Skeletal muscle tissue (tissue), 3 donors: ENCODE measurements at regions not wholly inside any gene's neighbourhood (a gene's known extent, or its start where the extent isn't known, plus 50 kb on each side); places are given as distances from the start of the nearest gene placed in this dataset.

Experiments
- H3K27ac ChIP-seq: one replicate; pipeline ENCODE4 v1.7.0; 2013; ENCODE audit warnings: mild to moderate bottlenecking, low read depth, low read length, inconsistent platforms
- H3K27me3 ChIP-seq, 3 donors: one replicate each; pipeline ENCODE4 v1.7.0; 2013; ENCODE audit warnings: low read length in 3 of 3; ENCODE audit not compliant: control insufficient read depth in 3 of 3, insufficient read depth in 3 of 3
- H3K36me3 ChIP-seq, 3 donors: one replicate each; pipeline ENCODE4 v1.7.0; 2013; ENCODE audit warnings: low read length in 3 of 3; ENCODE audit not compliant: control insufficient read depth in 3 of 3, insufficient read depth in 3 of 3
- H3K4me1 ChIP-seq, 3 donors: one replicate each; pipeline ENCODE4 v1.7.0; 2013; ENCODE audit warnings: low read length in 3 of 3, mild to moderate bottlenecking in 3 of 3; ENCODE audit not compliant: control insufficient read depth in 3 of 3, insufficient read depth in 3 of 3
- H3K4me3 ChIP-seq, 3 donors: one replicate each; pipeline ENCODE4 v1.7.0; 2013; ENCODE audit warnings: low read length in 3 of 3
- H3K9ac ChIP-seq, 3 donors: one replicate each; pipeline ENCODE4 v1.7.0; 2013; ENCODE audit warnings: low read length in 3 of 3, mild to moderate bottlenecking in 3 of 3, moderate library complexity in 2 of 3, low read depth in 1 of 3
- H3K9me3 ChIP-seq, 3 donors: one replicate each; pipeline ENCODE4 v1.7.0; 2013; ENCODE audit warnings: low read length in 3 of 3; ENCODE audit not compliant: control insufficient read depth in 3 of 3
- donor health status: Osteomylitis.

DNA sequence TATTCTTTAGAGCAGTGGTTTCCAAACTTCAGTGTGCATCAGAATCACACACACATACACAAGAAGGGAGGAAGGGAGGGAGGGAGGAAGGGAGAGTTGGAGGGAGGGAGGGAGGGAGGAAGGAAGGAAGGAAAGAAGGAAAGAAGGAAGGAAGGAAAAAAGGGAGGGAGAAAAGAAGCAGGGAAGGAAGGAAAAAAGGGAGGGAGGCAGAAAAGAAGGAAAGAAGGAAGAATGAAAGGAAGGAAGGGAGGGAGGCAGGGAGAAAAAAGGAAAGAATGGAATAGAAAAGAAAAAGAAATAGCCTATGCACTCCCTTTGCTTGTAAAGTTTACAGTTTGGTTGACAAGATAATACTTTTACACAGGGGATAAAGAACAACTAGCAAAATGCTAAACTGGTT lies 96.3 kb upstream of the BCL11A start:
- peaks cover 0 to 7% (median 6%) of the 10 kb centered on the region in 3 donors for H3K27me3 ChIP-seq
- no peak overlapping the region for H3K9ac ChIP-seq
- peaks cover 0 to 2% (median 0%) of the 10 kb centered on the region in 3 donors for H3K9me3 ChIP-seq
- peaks cover 4 to 6% (median 5%) of the 10 kb centered on the region in 3 donors for H3K4me1 ChIP-seq
- no peak overlapping the region for H3K4me3 ChIP-seq
- H3K27ac ChIP-seq, result no peak overlapping the region
- no peaks in the 10 kb centered on the region for H3K36me3 ChIP-seq

GRCh38 chr2:60652832-60653340 lies 99.4 kb upstream of the BCL11A start:
- H3K4me3 ChIP-seq, result peak overlapping the region; percentile 31 to 59 (median 39)
- H3K9ac ChIP-seq, result peak overlapping the region in 2 of 3 donors; percentile 26 to 38
- no peak overlapping the region for H3K27ac ChIP-seq
- peaks cover 0 to 2% (median 0%) of the 10 kb centered on the region in 3 donors for H3K4me1 ChIP-seq
- H3K9me3 ChIP-seq, result peaks cover 0 to 2% (median 0%) of the 10 kb centered on the region in 3 donors
- H3K27me3 ChIP-seq, result peaks cover 5 to 22% (median 6%) of the 10 kb centered on the region in 3 donors
- no peaks in the 10 kb centered on the region for H3K36me3 ChIP-seq

GRCh38 chr2:60657673-60658072 lies 98.4 kb upstream of the PAPOLG start:
- peaks cover 0 to 1% (median 0%) of the 10 kb centered on the region in 3 donors for H3K4me1 ChIP-seq
- no peak overlapping the region for H3K4me3 ChIP-seq
- no peaks in the 10 kb centered on the region for H3K36me3 ChIP-seq
- H3K27ac ChIP-seq, result no peak overlapping the region
- peaks cover 5 to 18% (median 6%) of the 10 kb centered on the region in 3 donors for H3K27me3 ChIP-seq
- no peak overlapping the region for H3K9ac ChIP-seq
- H3K9me3 ChIP-seq, result peaks cover 0 to 2% (median 0%) of the 10 kb centered on the region in 3 donors

- H3K9ac ChIP-seq, result no peak overlapping the region
- H3K4me1 ChIP-seq, result no peaks in the 10 kb centered on the region
- peaks cover 0 to 2% (median 0%) of the 10 kb centered on the region in 3 donors for H3K9me3 ChIP-seq
- H3K27ac ChIP-seq, result no peak overlapping the region
- no peak overlapping the region for H3K4me3 ChIP-seq
- no peaks in the 10 kb centered on the region for H3K36me3 ChIP-seq
- H3K27me3 ChIP-seq, result peaks cover 5 to 14% (median 5%) of the 10 kb centered on the region in 3 donors
Observed at GRCh38 chr2:60659026-60659425, 97.0 kb upstream of the PAPOLG start.

- Histone ChIP-seq H3K9me3 (peaks cover 0 to 2% (median 0%) of the 10 kb centered on the region in 3 donors), H3K36me3 (no peaks in the 10 kb centered on the region), H3K27ac (no peak overlapping the region), H3K4me3 (no peak overlapping the region), H3K4me1 (no peaks in the 10 kb centered on the region), H3K27me3 (peaks cover 0 to 4% (median 0%) of the 10 kb centered on the region in 3 donors), H3K9ac (no peak overlapping the region)
Observed at GRCh38 chr2:60661073-60661738, 94.9 kb upstream of the PAPOLG start.

DNA sequence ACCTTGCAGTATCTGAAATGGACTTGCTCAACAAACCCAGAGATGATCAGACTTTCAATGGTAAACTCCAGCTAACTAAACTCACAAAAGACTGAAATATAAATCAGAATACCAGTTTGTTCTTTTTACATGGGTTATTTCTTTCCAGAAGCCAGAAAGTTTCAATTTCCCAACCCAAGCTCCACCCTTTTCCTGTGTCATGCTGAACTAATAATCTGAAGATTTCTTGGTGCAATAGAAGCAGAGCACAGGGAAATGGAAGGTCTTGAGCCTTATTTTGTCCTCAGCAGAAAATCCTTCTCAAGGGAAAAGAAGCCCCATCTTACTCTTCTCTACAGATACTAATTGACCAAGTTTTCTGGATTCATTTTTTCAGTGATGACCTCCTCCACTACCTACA lies 93.3 kb upstream of the PAPOLG start:
- no peak overlapping the region for H3K27ac ChIP-seq
- no peaks in the 10 kb centered on the region for H3K27me3 ChIP-seq
- no peaks in the 10 kb centered on the region for H3K4me1 ChIP-seq
- no peaks in the 10 kb centered on the region for H3K36me3 ChIP-seq
- no peak overlapping the region for H3K4me3 ChIP-seq
- no peak overlapping the region for H3K9ac ChIP-seq
- peaks cover 0 to 2% (median 0%) of the 10 kb centered on the region in 3 donors for H3K9me3 ChIP-seq

GRCh38 chr2:60671966-60672365 lies 84.1 kb upstream of the PAPOLG start:
- Histone ChIP-seq H3K27ac (no peak overlapping the region), H3K9me3 (no peaks in the 10 kb centered on the region), H3K27me3 (peaks cover 0 to 6% (median 3%) of the 10 kb centered on the region in 3 donors), H3K36me3 (no peaks in the 10 kb centered on the region), H3K4me3 (no peak overlapping the region), H3K9ac (no peak overlapping the region), H3K4me1 (no peaks in the 10 kb centered on the region)

- peaks cover 0 to 4% (median 0%) of the 10 kb centered on the region in 3 donors for H3K4me1 ChIP-seq
- no peaks in the 10 kb centered on the region for H3K36me3 ChIP-seq
- H3K27ac ChIP-seq, result no peak overlapping the region
- H3K4me3 ChIP-seq, result no peak overlapping the region
- peaks cover 0 to 17% (median 6%) of the 10 kb centered on the region in 3 donors for H3K27me3 ChIP-seq
- no peaks in the 10 kb centered on the region for H3K9me3 ChIP-seq
- H3K9ac ChIP-seq, result no peak overlapping the region
Observed at GRCh38 chr2:60674524-60675165, 81.4 kb upstream of the PAPOLG start.

DNA sequence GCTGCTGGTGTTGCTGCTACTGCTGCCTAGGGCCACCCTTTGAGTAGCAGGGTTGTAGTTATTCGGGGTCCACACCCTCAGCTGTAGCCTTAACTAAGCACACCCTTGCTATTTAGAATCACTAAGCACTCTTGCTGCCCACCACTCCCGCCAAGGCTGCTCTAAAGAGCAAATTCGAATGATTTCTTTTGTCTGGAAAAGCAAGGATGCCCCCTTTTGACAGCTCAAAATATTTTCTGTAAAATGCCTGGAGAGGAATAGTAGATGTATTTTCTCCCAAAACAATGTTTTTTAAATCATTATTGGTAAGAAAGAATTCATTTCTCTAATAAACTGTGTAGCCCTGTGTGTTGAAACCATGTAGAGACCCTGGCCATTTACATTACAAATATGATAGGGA lies 80.8 kb upstream of the PAPOLG start:
- H3K36me3 ChIP-seq, result no peaks in the 10 kb centered on the region
- H3K27ac ChIP-seq, result no peak overlapping the region
- peaks cover 0 to 4% (median 0%) of the 10 kb centered on the region in 3 donors for H3K4me1 ChIP-seq
- no peaks in the 10 kb centered on the region for H3K9me3 ChIP-seq
- H3K27me3 ChIP-seq, result peaks cover 3 to 19% (median 9%) of the 10 kb centered on the region in 3 donors
- H3K4me3 ChIP-seq, result no peak overlapping the region
- H3K9ac ChIP-seq, result no peak overlapping the region
